NCI-H82 treated with DMSO at 0.1 percent for 48 hours (cell line): ENCODE measurements at regions not wholly inside any gene's neighbourhood (a gene's known extent, or its start where the extent isn't known, plus 50 kb on each side); places are given as distances from the start of the nearest gene placed in this dataset.

Experiments used
- DNase-seq: peaks from one replicate; lab custom pipeline; 2025; ENCODE audit not compliant: unreplicated experiment; lab: John Stamatoyannopoulos, UW

- no peak for DNase-seq
Measured at GRCh38 chr10:59553162-59553900, 156.3 kb downstream of the SLC16A9 start.

GRCh38 chr10:59550061-59550460 lies 159.6 kb downstream of the SLC16A9 start:
- no peak for DNase-seq

GRCh38 chr10:59538623-59539022 lies 171.0 kb downstream of the SLC16A9 start:
- DNase-seq: no peak

GRCh38 chr10:59537501-59537900 lies 172.1 kb downstream of the SLC16A9 start:
- DNase-seq: no peak

- no peak for DNase-seq
Measured at GRCh38 chr10:59536167-59537014, 173.3 kb downstream of the SLC16A9 start.

- DNase-seq: no peak
Measured at GRCh38 chr10:59524348-59524747, 162.0 kb upstream of the FAM13C start.

GRCh38 chr10:59523851-59524250 lies 161.5 kb upstream of the FAM13C start:
- no peak for DNase-seq

GRCh38 chr10:59517996-59518395 lies 155.6 kb upstream of the FAM13C start:
- no peak for DNase-seq

GRCh38 chr10:59517341-59517899 lies 155.1 kb upstream of the FAM13C start:
- no peak for DNase-seq

GRCh38 chr10:59513558-59513957 lies 151.2 kb upstream of the FAM13C start:
- no peak for DNase-seq

- no peak for DNase-seq
Measured at GRCh38 chr10:59512951-59513350, 150.6 kb upstream of the FAM13C start.

GRCh38 chr10:59508956-59509355 lies 146.6 kb upstream of the FAM13C start:
- DNase-seq: no peak

GRCh38 chr10:59508296-59508695 lies 145.9 kb upstream of the FAM13C start:
- no peak for DNase-seq

GRCh38 chr10:59505926-59506325 lies 143.6 kb upstream of the FAM13C start:
- DNase-seq: no peak

- DNase-seq: no peak
Measured at GRCh38 chr10:59499460-59499859, 137.1 kb upstream of the FAM13C start.

GRCh38 chr10:59493017-59493416 lies 130.7 kb upstream of the FAM13C start:
- DNase-seq: no peak

GRCh38 chr10:59479426-59479825 lies 117.1 kb upstream of the FAM13C start:
- DNase-seq: no peak

- no peak for DNase-seq
Measured at GRCh38 chr10:59470570-59470969, 108.2 kb upstream of the FAM13C start.

GRCh38 chr10:59465088-59465487 lies 102.7 kb upstream of the FAM13C start:
- DNase-seq: no peak

- DNase-seq: no peak
Measured at GRCh38 chr10:59464483-59464882, 102.1 kb upstream of the FAM13C start.

- DNase-seq: no peak
Measured at GRCh38 chr10:59463909-59464308, 101.6 kb upstream of the FAM13C start.

GRCh38 chr10:59460601-59461000 lies 98.3 kb upstream of the FAM13C start:
- no peak for DNase-seq
